Forelimb muscle (tissue), 1 donor: ENCODE measurements at regions not wholly inside any gene's neighbourhood (a gene's known extent, or its start where the extent isn't known, plus 50 kb on each side); places are given as distances from the start of the nearest gene placed in this dataset.
"Not testable (repeated sequence)": the region's sequence is repeated elsewhere in the genome, so short reads cannot be mapped to it uniquely, and the experiment has no call there.

Experiments
- DNase-seq: peaks from one replicate; pipeline ENCODE4 v3.0.0-alpha.2; 2013; ENCODE audit warnings: low read depth

DNA sequence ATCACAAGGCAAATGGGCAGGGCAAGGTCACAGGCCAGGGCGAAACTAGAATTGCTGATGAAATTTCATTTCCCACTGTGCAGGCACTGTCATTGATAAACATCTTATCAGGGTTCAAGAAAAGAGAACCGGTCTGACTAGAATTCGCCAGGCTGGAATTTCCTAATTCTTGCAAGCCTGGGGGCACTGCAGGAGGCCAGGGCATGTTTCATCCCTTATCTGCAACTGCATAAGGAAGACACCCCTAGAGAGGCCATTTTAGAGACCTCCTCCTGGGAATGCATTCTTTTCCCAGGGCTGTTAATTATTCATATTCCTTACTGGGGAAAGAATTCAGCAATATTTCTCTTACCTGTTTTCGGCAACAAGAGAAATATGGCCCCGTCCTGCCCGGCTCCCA is 266.2 kb upstream of the CYLC2 start:
- no peak for DNase-seq

DNA sequence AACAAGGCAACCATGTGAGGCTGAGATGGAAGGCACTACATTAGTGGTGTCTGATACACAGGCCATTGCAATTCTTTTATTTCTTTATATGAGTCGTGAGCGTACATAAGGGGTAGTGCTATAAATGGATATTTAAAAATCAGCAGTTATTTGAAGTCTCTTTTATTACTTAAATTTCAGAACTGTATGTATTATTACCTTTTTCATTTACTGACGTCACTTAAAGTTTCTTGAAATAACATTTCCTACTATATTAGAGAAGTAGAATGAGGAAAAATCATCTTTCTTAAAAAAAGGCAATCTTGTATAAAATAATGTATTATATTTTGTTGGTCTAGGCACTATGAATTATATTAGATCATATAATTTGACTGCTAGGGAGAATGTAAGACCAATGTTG is 280.9 kb upstream of the CYLC2 start:
- DNase-seq, result no peak

- not testable (repeated sequence) for DNase-seq
These were observed 282.2 kb upstream of the CYLC2 start for GRCh38 chr9:102712910-102713309.

- no peak for DNase-seq
These were observed 294.2 kb upstream of the CYLC2 start for GRCh38 chr9:102700936-102701335.

GRCh38 chr9:102669220-102669619 is 325.9 kb upstream of the CYLC2 start:
- no peak for DNase-seq

DNA sequence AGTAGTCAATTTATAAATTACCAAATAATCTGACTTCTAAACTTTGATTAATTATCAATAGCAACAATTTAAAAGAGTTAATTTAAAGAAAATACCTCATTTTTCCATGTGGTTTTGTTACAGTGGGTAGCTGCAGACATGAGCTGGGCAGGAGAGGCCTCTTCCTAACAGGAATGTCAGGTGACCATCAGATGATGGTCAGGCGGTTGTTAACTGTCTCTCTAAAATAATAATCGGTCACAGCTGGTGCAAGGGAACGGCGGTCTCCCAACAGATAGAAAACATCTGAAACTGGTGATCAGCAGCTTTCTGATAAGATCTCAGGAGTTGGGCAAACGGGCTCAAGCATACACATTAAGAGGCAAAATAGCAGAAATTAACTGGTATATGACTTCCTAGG is 342.7 kb upstream of the CYLC2 start:
- no peak for DNase-seq

DNA sequence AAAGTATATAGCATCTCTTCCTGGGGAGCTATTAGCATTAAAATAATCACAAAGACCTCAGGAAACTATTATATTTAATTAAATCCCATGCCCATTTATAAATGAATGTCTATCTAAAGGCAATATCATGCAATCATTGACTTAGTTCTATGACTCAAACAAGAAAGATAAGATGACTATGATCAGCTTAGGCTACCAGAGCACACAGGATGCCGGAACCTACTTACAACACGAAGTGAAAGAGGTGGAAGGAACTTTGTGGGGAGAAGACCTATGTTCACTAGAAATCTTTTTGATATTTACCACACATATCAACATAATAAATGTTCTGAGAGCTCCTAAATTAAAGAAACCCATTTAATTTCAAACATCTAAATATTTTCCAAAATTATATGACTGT is 344.2 kb upstream of the CYLC2 start:
- DNase-seq, result no peak

GRCh38 chr9:102642651-102643050 is 352.5 kb upstream of the CYLC2 start:
- DNase-seq, result no peak

GRCh38 chr9:102631559-102631958 is 363.6 kb upstream of the CYLC2 start:
- no peak for DNase-seq

- DNase-seq, result no peak
These were observed 385.7 kb upstream of the CYLC2 start for GRCh38 chr9:102609461-102609860.

- not testable (repeated sequence) for DNase-seq
These were observed 391.6 kb upstream of the CYLC2 start for GRCh38 chr9:102603198-102604195.

- DNase-seq, result no peak
These were observed 400.9 kb upstream of the CYLC2 start for GRCh38 chr9:102594241-102594640.

GRCh38 chr9:102587281-102587680 is 407.9 kb upstream of the CYLC2 start:
- no peak for DNase-seq

- no peak for DNase-seq
These were observed 425.7 kb upstream of the CYLC2 start for GRCh38 chr9:102569436-102569835.

DNA sequence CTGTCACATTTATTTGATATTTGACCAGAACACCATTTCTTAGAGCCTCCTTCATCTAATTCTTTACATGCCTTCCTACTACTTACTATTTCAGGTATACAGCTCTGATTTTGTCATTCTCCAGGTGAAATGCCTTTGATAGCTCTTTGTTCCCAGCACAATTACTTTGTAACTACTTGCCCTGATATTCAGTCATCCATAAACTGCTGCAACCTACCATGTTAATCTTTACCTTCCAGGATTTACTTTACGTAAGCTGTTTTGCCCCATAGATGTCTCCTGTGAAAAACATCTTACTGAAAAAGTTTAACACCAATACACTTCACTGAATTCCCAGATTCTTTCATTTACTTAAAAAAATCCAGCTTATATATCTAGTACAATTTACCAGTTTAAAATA is 443.8 kb upstream of the CYLC2 start:
- DNase-seq, result no peak

- no peak for DNase-seq
These were observed 444.2 kb upstream of the CYLC2 start for GRCh38 chr9:102550886-102551285.

- no peak for DNase-seq
These were observed 444.9 kb upstream of the CYLC2 start for GRCh38 chr9:102550266-102550665.

DNA sequence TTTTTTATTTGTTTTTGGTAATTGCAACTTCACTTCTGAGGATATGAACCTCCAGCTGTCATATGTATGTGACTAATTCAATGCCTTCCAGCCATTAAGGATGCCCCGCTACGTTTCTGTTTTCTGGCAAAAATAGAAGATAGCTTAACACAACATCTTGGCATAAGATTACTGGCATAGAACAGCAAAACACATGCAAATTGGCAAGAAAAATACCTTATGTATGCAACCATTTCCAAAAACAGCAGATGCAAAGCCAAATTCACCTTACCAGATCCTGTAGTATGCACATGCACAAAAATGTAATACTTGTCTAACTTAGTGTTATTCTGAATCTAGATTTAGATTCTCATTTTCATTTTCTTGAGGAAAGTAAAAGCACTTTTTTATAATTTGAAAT is 461.1 kb upstream of the CYLC2 start:
- no peak for DNase-seq

- no peak for DNase-seq
These were observed 473.9 kb upstream of the CYLC2 start for GRCh38 chr9:102521097-102521755.

GRCh38 chr9:102519423-102519822 is 475.7 kb upstream of the CYLC2 start:
- DNase-seq, result no peak

DNA sequence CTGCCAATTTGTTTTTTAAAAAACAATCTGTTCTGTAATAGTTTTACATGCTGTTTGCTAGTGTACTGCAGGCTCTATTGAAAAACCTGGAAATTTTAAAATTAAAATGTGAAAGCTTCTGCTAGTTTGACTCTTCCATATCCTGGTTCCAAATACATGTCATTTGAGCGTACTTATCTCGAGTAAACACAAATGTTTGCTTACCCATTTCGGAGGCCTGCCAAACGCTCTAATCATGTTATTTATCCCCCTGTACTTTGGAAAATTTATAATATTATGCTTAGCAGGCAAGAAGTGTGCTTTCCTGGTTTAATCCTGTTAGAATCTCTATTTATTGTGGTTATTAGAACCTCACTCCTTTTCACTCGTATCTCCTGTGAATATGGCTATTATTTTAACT is 476.8 kb upstream of the CYLC2 start:
- no peak for DNase-seq

- DNase-seq, result no peak
These were observed 480.6 kb upstream of the CYLC2 start for GRCh38 chr9:102514541-102514940.

DNA sequence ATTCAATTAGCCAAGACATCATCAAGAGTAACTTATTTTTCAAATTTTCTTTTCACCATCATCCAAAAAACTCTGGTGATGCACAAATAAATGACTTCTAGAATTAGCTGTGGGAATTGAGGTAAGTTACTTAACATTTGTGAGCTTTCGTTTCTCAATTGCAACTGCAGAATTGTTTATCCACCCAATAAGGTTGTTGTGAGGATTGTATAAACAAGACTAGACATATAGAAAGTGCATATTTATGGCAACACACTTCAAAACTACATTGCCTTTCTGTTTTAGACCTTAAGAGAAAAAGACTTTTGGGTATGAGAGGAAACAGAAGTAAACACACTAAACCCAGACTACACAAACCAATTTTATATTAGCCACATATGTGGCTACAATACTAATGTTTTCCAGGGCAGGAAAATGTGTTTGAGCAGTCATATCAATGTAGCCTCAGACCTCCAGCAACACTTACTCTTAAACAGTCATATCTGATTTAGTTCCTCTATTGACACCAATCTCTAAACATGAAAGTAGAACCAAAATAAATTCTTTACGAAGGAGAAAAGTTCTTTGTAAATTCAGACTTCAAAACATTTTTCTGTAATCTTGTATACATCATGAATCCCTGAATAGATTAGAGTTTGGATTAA is 488.0 kb upstream of the CYLC2 start:
- no peak for DNase-seq
